GM13977 (cell line): ENCODE measurements at regions not wholly inside any gene's neighbourhood (a gene's known extent, or its start where the extent isn't known, plus 50 kb on each side); places are given as distances from the start of the nearest gene placed in this dataset.

ENCODE experiments used
- DNase-seq: peaks from one replicate; pipeline ENCODE4 v3.0.0; 2012; ENCODE audit warnings: low spot score
- in situ Hi-C: fragments of 300-500 bp; cut with MboI; formaldehyde crosslinking; loops from one replicate; pipeline ENCODE4 v1.12.0; 2022; ENCODE audit warnings: low sequenced_read_pairs, low pct_unique_long_range_greater_than_20kb, mixed read lengths, inconsistent platforms; ENCODE audit not compliant: unreplicated experiment
- TF ChIP-seq, protein P1 (sequence below): IDR thresholded peaks from 2 replicates; pipeline ENCODE4 v1.5.1; 2012; ENCODE audit warnings: mild to moderate bottlenecking, control low read depth; ENCODE audit not compliant: insufficient read depth; ENCODE audit errors: extremely low read depth, missing control alignments

DNA sequence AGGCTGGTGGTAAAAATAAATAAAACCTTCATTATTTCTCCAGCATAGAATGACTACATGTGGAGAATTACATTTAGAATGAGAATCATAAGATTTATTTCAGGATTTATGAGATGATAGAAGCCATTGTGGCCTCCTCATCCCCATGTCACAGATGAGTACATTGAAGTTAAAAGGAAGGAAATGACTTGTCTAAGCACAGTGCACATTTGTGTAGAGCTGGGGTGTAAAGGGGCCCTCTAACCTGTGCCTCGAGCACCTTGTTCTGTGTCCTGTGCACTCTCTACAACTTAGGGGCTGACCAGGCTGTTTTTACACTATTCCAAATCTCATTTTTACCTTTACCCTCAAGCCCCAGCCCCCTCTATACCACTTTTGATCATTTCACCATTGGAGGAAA, 179.4 kb downstream of the RHOU start:
- no peak for DNase-seq
- in situ Hi-C loops = no loop called here
- TF ChIP-seq, protein P1, sequence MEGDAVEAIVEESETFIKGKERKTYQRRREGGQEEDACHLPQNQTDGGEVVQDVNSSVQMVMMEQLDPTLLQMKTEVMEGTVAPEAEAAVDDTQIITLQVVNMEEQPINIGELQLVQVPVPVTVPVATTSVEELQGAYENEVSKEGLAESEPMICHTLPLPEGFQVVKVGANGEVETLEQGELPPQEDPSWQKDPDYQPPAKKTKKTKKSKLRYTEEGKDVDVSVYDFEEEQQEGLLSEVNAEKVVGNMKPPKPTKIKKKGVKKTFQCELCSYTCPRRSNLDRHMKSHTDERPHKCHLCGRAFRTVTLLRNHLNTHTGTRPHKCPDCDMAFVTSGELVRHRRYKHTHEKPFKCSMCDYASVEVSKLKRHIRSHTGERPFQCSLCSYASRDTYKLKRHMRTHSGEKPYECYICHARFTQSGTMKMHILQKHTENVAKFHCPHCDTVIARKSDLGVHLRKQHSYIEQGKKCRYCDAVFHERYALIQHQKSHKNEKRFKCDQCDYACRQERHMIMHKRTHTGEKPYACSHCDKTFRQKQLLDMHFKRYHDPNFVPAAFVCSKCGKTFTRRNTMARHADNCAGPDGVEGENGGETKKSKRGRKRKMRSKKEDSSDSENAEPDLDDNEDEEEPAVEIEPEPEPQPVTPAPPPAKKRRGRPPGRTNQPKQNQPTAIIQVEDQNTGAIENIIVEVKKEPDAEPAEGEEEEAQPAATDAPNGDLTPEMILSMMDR = no peak

DNA sequence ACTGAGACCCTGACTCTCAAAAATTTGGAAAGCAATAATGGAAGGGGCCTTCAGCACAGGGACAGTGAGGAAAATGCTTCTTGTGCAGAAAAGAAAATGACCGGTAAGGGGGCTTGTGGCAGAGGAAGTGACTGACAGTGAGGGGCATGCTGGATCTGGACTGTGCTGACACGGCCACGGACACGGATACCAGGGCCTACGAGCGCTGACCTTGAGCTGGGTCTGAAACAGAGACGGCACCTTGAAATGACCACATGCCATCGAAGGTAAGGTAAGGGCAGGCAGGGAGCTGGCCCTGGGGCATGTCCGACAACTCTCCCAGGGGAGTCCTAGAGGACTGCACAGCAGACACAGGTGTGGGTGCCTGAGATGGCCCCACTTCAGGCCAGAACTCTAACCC, 182.1 kb downstream of the RHOU start:
- in situ Hi-C loops = no loop called here
- TF ChIP-seq, protein P1 = no peak

DNA sequence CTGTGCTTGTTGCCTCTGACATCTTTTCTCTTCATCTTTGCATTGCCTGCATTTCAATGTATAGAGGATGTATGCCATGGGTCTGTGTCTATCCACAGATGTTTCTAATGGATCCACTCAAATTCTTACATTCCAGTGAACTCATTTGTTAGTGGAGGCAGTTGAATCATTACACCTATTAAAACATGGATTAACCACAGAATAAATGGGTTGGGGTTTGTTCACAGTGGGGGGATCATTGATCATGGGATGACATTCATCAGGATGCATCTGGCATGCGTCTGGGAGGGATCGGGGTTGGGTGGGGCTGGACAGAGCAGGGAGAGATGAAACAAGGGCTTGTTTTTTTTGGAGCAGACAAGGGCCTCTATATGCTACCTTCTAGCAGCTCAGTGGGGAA, 182.5 kb downstream of the RHOU start:
- TF ChIP-seq, protein P1 = no peak
- DNase-seq = no peak
- in situ Hi-C loops = no loop called here

More for the DNA sequence above, 182.1 kb downstream of the RHOU start:
- DNase-seq = no peak

DNA sequence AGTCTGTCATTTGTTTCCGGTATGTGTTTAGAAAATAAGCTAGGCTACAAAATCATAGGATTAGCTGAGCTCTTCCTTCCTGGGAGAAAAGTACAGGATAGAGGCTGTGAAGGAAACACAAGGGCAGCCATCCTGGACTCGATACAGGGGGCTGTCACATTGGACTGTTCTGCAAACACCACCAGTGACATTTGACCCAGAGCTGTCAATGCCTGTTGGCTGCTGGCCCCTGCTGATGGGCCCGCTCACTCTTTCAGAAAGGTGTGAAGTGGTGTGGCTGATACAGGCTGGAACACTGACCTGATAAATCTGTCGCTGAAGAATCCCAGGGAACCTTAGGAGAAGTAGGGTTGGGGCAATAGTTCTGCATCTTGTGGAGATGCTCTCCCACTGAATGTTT, 183.1 kb downstream of the RHOU start:
- TF ChIP-seq, protein P1 = no peak
- in situ Hi-C loops = no loop called here

DNA sequence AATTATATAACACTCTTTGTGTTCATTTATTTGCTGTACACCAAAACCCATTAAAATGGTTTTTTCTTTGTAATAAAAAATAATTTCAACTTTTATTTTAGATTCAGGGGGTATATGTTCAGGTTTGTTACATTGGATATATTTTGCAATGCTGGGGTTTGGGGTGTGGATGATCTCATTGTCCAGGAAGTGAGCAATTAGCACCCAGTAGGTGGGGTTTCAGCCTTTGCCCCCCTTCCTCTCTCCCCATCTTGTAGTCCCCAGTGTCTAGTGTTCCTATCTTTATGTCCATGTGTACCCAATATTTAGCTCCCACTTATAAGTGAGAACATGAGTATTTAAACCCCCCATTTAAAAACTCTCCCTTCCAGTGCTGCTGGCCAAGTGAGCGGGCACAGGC, 184.6 kb downstream of the RHOU start:
- DNase-seq = no peak
- TF ChIP-seq, protein P1 = no peak
- in situ Hi-C loops = no loop called here

More for the DNA sequence above, 183.1 kb downstream of the RHOU start:
- DNase-seq = no peak

DNA sequence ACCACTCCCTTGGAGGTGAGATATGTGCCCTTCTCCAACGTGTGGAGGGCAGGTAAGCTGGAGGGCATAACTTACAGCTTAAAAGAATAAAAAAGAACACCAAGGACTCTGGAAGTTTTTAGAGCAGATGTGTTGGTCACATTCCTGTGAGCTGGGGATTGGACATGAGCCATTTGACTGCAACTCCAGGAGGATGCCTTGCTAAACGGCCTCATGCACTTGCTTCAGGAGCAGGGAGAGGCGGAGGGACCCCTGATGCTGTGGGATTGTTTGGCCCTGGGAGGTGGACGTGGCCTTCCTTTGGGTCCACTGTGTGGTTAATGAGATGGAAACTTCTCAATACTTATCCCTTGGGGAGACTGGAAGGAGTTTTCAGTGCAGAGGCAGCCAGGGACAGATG, 185.6 kb downstream of the RHOU start:
- in situ Hi-C loops = no loop called here
- no peak for DNase-seq
- TF ChIP-seq, protein P1 = no peak

DNA sequence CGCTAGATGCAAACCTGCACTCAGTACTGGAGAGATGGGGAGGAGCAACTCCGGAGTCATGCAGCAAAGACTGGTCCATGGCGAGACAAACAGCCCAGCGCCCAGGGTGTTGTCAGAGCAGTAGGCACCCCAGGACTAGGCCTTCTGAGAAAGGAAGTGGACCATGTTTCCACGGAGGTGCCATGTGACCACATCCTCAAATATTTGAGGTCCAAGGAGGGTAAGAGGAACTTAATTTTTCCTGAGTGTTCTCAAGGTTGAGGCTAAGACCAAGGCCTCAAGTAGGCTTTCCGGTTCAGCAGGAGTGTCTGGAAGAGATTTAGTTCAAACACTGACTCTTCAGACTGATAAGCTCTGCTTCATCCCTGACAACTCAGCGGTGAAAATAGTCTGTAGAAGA, 186.2 kb downstream of the RHOU start:
- in situ Hi-C loops = no loop called here
- no peak for DNase-seq
- TF ChIP-seq, protein P1 = no peak
